Esophagus muscularis mucosa (tissue), 3 donors: ENCODE measurements at regions not wholly inside any gene's neighbourhood (a gene's known extent, or its start where the extent isn't known, plus 50 kb on each side); places are given as distances from the start of the nearest gene placed in this dataset.

Experiments
- POLR2AphosphoS5 ChIP-seq, 2 donors: sonication (generic); formaldehyde crosslinking; IDR thresholded peaks; one replicate each; pipeline ENCODE4 v1.6.1; 2017; ENCODE audit warnings: antibody characterized with exemption in 2 of 2
- TF ChIP-seq, protein P1 (sequence below), 3 experiments: fragments of 200-600 bp in 2 of 3; fragments of 450-650 bp in 1 of 3; sonication (generic) in 2 of 3; IDR thresholded peaks; one replicate each; pipeline ENCODE4 v1.5.1; 2017 to 2019; ENCODE audit warnings: antibody characterized with exemption in 3 of 3, mild to moderate bottlenecking in 2 of 3, moderate library complexity in 1 of 3

DNA sequence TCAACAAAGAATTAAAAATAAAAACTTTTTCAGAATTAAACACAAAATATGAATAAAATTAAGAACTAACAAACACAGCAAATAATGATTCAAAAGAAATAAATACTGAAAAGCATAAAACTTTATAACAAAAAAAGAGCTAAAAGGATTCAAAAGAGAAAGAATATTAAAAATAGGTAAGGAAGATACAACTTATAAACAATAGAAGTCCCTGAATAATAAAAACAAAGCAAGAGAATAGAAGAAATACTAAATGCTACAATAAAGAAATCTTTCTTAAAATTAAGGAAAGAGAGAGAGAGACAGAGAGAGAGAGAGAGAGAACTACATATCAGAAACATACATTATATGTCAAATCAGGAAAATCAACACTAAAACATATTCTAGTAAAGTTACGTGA lies 619.9 kb upstream of the SLIT2 start:
- TF ChIP-seq POLR2AphosphoS5 (IDR thresholded peaks at IDR 0.05) = no peak
- TF ChIP-seq, protein P1, sequence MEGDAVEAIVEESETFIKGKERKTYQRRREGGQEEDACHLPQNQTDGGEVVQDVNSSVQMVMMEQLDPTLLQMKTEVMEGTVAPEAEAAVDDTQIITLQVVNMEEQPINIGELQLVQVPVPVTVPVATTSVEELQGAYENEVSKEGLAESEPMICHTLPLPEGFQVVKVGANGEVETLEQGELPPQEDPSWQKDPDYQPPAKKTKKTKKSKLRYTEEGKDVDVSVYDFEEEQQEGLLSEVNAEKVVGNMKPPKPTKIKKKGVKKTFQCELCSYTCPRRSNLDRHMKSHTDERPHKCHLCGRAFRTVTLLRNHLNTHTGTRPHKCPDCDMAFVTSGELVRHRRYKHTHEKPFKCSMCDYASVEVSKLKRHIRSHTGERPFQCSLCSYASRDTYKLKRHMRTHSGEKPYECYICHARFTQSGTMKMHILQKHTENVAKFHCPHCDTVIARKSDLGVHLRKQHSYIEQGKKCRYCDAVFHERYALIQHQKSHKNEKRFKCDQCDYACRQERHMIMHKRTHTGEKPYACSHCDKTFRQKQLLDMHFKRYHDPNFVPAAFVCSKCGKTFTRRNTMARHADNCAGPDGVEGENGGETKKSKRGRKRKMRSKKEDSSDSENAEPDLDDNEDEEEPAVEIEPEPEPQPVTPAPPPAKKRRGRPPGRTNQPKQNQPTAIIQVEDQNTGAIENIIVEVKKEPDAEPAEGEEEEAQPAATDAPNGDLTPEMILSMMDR (IDR thresholded peaks at IDR 0.05) = no peak
